GM19452 (cell line): ENCODE measurements at regions not wholly inside any gene's neighbourhood (a gene's known extent, or its start where the extent isn't known, plus 50 kb on each side); places are given as distances from the start of the nearest gene placed in this dataset.

Source experiments
- ATAC-seq: cut with Tn5 transposase; IDR thresholded peaks from one replicate; pipeline ENCODE4 v1.9.1; 2021; ENCODE audit not compliant: unreplicated experiment

DNA sequence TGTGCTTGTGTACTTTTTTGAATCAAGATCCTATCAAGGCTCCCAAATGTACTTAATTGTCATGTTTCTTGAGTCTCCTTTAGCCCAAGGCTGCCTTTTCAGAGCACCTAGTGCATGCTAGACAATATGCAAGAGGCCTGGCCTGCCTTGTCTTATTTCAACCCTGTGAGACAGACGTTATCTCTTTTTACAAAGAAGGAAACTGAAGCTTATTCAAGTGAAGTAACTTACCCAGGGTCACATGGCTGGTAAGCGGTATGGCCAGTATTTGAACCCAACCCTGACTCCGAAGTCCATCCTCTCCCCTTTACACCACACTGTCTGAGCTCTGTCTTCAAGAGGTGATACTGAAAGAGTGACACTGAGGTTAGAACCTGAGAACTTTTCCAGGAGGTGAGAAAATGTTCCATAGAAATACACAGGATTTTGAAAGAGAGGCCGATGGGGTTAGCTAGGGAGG, 505.1 kb downstream of the FOXO1 start:
- no peak for ATAC-seq

DNA sequence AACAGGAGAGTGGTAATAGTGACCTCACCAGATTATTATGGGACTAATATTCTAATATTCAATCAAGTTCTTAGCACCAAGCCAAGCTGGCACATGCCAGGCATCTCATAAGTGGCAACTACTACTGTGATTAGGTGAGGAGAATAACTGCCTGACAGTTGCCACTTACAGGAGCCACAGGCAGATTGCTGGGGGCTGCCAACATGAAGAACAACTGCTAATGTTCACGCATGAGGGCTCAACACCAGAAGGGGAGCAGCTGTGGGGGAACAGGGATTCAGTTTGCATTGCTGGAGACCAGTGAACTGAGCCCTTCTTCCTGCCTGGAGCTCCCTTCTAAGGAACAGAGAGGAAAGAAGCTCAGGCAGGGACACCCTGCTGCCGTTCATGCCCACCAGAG, 504.5 kb downstream of the FOXO1 start:
- ATAC-seq, result no peak

DNA sequence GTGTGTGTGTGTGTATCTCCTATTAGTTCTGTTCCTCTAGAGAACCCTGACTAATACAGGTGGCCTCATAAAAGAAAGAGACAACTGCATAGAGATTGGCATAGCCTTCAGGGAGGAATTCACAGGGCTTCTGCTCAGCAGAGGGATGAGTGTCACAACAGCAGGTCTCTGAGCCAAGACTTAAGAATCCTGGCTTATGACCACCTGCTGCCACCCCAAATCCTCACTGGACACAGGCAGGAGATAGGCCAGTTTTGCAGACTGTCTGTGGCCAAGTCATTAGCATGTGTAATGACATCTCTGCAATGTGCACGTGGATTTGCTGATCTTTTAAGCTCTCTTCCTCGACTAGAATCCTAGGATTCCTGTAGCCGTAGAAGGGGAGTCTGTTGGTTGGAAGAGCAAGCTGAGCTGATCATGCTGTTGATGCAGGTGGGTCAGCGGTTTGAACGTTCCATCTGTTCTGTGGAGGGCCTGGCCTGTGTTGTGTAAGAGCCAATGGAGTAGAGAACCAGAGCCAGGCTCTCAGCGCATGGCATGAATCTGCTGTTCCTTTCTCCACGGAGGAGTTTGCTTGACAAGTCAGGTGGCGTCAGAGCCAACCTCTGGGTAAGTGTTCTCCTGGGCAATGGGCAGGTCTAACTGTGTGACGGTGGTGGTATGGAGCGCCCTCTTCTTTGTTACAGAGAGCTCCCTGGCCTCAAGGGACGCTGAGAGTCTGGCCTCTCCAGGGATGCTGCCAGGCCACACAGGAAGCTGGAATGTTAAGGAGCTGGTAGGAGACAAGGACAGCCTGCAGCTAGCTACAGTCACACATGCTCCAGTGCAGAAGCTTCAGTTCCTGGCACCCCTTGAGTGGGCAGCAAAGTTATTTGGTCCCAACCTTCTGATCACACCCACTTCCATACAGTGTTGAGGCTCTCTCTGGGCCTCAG, 503.1 kb downstream of the FOXO1 start:
- no peak for ATAC-seq

GRCh38 chr13:40164133-40164532, 502.3 kb downstream of the FOXO1 start:
- no peak for ATAC-seq

DNA sequence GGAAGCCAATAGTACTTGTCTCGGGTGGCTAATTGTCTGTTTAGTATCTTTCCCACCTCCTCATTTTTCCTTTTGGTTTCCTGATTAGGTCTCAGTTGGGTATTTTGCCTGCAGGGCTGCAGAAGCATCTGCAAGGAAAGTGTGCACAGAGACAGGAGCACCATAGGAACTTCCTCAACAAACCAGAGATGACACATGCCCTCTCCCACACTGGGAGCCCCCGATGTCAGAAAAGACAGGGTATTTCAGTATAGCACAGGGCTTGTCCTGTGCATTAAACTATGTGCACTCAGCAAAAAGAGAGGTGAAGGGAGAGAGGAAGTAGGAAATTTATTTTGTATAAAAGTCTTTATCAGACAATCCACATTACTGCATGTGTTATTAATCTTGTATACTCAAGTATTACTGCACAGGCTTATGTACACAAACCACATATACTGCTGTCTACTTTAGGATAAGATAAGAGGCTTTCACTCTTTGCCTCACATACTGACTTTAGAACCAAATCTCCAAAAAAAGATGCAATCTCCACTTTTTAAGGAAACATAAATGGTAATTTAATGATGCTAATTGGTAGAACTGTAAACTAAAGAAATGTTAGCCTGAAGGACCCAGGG, 501.0 kb downstream of the FOXO1 start:
- ATAC-seq, result no peak

GRCh38 chr13:40167327-40167726, 499.1 kb downstream of the FOXO1 start:
- no peak for ATAC-seq

GRCh38 chr13:40168425-40169166, 497.8 kb downstream of the FOXO1 start:
- ATAC-seq, result no peak

GRCh38 chr13:40169476-40169875, 497.0 kb downstream of the FOXO1 start:
- ATAC-seq, result no peak

GRCh38 chr13:40170091-40170490, 496.4 kb downstream of the FOXO1 start:
- ATAC-seq, result no peak

- no peak for ATAC-seq
Measured at GRCh38 chr13:40170982-40171381, 495.5 kb downstream of the FOXO1 start.

GRCh38 chr13:40171566-40171965, 494.9 kb downstream of the FOXO1 start:
- ATAC-seq, result no peak

- ATAC-seq, result no peak
Measured at GRCh38 chr13:40172149-40172591, 494.3 kb downstream of the FOXO1 start.

DNA sequence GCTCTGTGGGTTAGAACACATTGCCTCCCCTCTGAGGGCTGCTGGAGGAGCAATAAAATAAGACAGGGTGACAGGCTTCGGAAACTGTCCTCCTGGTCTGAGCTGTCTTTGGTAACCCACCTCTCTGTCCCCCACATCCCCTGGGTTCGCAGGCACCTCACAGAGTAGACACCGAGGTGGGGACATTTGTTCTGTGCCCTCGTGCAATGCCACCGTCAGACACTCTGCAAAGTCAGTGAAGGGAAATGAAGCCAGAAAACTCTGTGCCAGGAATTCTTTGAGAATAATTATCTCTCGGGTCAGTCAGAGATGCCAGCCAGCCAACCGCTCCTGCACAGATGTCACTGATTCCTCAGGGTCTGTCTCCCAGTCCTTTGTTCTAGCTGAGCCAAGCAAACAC, 493.6 kb downstream of the FOXO1 start:
- no peak for ATAC-seq

GRCh38 chr13:40175639-40176038, 490.8 kb downstream of the FOXO1 start:
- no peak for ATAC-seq

GRCh38 chr13:40176242-40176641, 490.2 kb downstream of the FOXO1 start:
- no peak for ATAC-seq

GRCh38 chr13:40178130-40178529, 488.3 kb downstream of the FOXO1 start:
- no peak for ATAC-seq

- ATAC-seq, result no peak
Measured at GRCh38 chr13:40179445-40180281, 486.8 kb downstream of the FOXO1 start.

DNA sequence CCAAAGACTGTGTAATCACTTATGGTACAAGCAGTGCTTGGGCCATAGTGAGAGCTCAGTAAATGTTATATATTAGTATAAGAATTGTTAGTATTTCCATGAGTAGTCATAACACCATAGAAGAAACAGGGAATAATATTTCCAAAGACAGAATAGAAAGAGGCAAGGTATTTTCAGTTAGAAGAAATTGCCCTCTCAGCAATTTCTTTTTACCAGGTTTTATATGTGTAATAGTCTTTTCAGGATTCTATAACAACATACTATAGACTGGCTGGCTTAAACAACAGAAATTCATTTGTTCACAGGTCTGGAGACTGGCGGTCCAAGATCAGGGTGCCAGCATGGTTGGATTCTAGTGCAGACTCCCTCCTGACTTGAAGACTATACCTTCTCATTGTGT, 485.7 kb downstream of the FOXO1 start:
- ATAC-seq, result no peak

- no peak for ATAC-seq
Measured at GRCh38 chr13:40181203-40181845, 485.1 kb downstream of the FOXO1 start.

- no peak for ATAC-seq
Measured at GRCh38 chr13:40182591-40182990, 483.9 kb downstream of the FOXO1 start.
